ENCODE measurements at regions not wholly inside any gene's neighbourhood (a gene's known extent, or its start where the extent isn't known, plus 50 kb on each side); places are given as distances from the start of the nearest gene placed in this dataset.

GRCh38 chr2:116922414-116922813 lies 892.1 kb upstream of the DDX18 start:
- H3K4me3 ChIP-seq (ENCODE audit: insufficient read depth, low read length): no peak overlapping the region
- DNase-seq (ENCODE audit: insufficient read length, low spot score, missing footprints): no peak
- H2AFZ ChIP-seq (ENCODE audit: low read length): no peak overlapping the region
- H3K79me2 ChIP-seq (ENCODE audit: insufficient read depth, low read length): no peaks in the 10 kb centered on the region
- H3K27me3 ChIP-seq (ENCODE audit: insufficient read depth, low read length): no peaks in the 10 kb centered on the region
- H3K4me1 ChIP-seq (ENCODE audit: insufficient read depth, low read length): no peaks in the 10 kb centered on the region
- no peak overlapping the region for H3K27ac ChIP-seq (ENCODE audit: low read depth, low read length)
- no peaks in the 10 kb centered on the region for H3K9me3 ChIP-seq (ENCODE audit: low read depth, low read length)
- no peaks in the 10 kb centered on the region for H4K20me1 ChIP-seq (ENCODE audit: insufficient read depth, low read length)
- H3K4me2 ChIP-seq (ENCODE audit: insufficient read depth, low read length): no peak overlapping the region
- no peaks in the 10 kb centered on the region for H3K36me3 ChIP-seq (ENCODE audit: insufficient read depth, low read length)
- TF ChIP-seq, protein P1, sequence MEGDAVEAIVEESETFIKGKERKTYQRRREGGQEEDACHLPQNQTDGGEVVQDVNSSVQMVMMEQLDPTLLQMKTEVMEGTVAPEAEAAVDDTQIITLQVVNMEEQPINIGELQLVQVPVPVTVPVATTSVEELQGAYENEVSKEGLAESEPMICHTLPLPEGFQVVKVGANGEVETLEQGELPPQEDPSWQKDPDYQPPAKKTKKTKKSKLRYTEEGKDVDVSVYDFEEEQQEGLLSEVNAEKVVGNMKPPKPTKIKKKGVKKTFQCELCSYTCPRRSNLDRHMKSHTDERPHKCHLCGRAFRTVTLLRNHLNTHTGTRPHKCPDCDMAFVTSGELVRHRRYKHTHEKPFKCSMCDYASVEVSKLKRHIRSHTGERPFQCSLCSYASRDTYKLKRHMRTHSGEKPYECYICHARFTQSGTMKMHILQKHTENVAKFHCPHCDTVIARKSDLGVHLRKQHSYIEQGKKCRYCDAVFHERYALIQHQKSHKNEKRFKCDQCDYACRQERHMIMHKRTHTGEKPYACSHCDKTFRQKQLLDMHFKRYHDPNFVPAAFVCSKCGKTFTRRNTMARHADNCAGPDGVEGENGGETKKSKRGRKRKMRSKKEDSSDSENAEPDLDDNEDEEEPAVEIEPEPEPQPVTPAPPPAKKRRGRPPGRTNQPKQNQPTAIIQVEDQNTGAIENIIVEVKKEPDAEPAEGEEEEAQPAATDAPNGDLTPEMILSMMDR (IDR thresholded peaks at IDR 0.05; ENCODE audit: extremely low read depth, low read depth, low read length): no peak

DNA sequence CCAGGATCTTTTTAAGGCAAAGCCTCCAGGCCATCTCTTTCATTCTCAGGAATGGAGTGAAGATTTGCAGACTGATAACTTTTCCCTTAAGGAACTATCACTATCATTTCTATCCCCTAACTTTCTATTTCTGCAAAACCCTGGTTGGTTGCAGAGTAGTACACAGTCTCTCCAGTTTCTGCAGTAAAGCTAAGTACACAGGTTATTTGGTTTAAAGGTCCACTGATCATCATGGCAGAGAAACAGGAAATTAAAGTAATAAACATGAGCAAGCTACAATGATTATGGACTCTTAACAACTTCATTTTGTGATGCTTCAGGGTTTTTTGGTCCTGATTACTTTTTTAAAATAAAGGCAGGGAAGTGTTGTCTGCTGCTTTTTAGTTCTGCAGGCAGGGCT lies 890.0 kb upstream of the DDX18 start:
- Histone ChIP-seq H3K4me1 (ENCODE audit: insufficient read depth, low read length) (no peaks in the 10 kb centered on the region), H3K27ac (ENCODE audit: low read depth, low read length) (no peak overlapping the region), H3K9me3 (ENCODE audit: low read depth, low read length) (no peaks in the 10 kb centered on the region), H4K20me1 (ENCODE audit: insufficient read depth, low read length) (no peaks in the 10 kb centered on the region), H3K36me3 (ENCODE audit: insufficient read depth, low read length) (no peaks in the 10 kb centered on the region), H3K4me3 (ENCODE audit: insufficient read depth, low read length) (no peak overlapping the region), H3K79me2 (ENCODE audit: insufficient read depth, low read length) (no peaks in the 10 kb centered on the region), H3K4me2 (ENCODE audit: insufficient read depth, low read length) (no peak overlapping the region), H3K27me3 (ENCODE audit: insufficient read depth, low read length) (no peaks in the 10 kb centered on the region), H2AFZ (ENCODE audit: low read length) (no peak overlapping the region)
- DNase-seq (ENCODE audit: insufficient read length, low spot score, missing footprints): no peak
- TF ChIP-seq, protein P1 (IDR thresholded peaks at IDR 0.05; ENCODE audit: extremely low read depth, low read depth, low read length): no peak

- Histone ChIP-seq H3K27ac (ENCODE audit: low read depth, low read length) (no peak overlapping the region), H3K27me3 (ENCODE audit: insufficient read depth, low read length) (no peaks in the 10 kb centered on the region), H3K4me2 (ENCODE audit: insufficient read depth, low read length) (no peak overlapping the region), H3K4me3 (ENCODE audit: insufficient read depth, low read length) (no peak overlapping the region), H3K4me1 (ENCODE audit: insufficient read depth, low read length) (no peaks in the 10 kb centered on the region), H3K79me2 (ENCODE audit: insufficient read depth, low read length) (no peaks in the 10 kb centered on the region), H4K20me1 (ENCODE audit: insufficient read depth, low read length) (no peaks in the 10 kb centered on the region), H2AFZ (ENCODE audit: low read length) (no peak overlapping the region), H3K9me3 (ENCODE audit: low read depth, low read length) (no peaks in the 10 kb centered on the region), H3K36me3 (ENCODE audit: insufficient read depth, low read length) (no peaks in the 10 kb centered on the region)
- DNase-seq (ENCODE audit: insufficient read length, low spot score, missing footprints): no peak
- TF ChIP-seq, protein P1 (IDR thresholded peaks at IDR 0.05; ENCODE audit: extremely low read depth, low read depth, low read length): no peak
Observed at GRCh38 chr2:116935097-116935814, 879.2 kb upstream of the DDX18 start.

DNA sequence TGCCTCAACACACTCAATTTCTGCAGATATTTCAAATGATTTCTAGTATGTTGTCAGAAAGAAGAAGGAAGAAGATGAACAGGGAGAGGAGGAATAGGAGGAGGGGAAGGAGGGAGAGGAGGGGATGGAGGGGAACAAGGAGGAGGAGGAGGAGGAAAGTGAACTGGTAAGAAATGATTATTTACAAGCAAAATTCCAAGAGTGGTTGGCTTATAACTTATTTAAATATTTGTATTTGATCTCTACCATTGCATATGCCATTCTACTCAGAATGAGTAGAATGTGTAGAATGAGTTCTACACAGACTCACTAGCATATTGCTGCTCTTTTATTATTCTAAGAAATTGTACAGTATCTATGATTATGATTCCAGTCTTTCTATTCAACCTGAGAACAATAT lies 866.2 kb upstream of the DDX18 start:
- no peaks in the 10 kb centered on the region for H4K20me1 ChIP-seq (ENCODE audit: insufficient read depth, low read length)
- no peaks in the 10 kb centered on the region for H3K36me3 ChIP-seq (ENCODE audit: insufficient read depth, low read length)
- H3K9me3 ChIP-seq (ENCODE audit: low read depth, low read length): no peaks in the 10 kb centered on the region
- no peak overlapping the region for H3K4me3 ChIP-seq (ENCODE audit: insufficient read depth, low read length)
- no peak for DNase-seq (ENCODE audit: insufficient read length, low spot score, missing footprints)
- no peak overlapping the region for H3K4me2 ChIP-seq (ENCODE audit: insufficient read depth, low read length)
- H3K27ac ChIP-seq (ENCODE audit: low read depth, low read length): no peak overlapping the region
- H2AFZ ChIP-seq (ENCODE audit: low read length): no peak overlapping the region
- TF ChIP-seq, protein P1 (IDR thresholded peaks at IDR 0.05; ENCODE audit: extremely low read depth, low read depth, low read length): no peak
- no peaks in the 10 kb centered on the region for H3K27me3 ChIP-seq (ENCODE audit: insufficient read depth, low read length)
- no peaks in the 10 kb centered on the region for H3K4me1 ChIP-seq (ENCODE audit: insufficient read depth, low read length)
- no peaks in the 10 kb centered on the region for H3K79me2 ChIP-seq (ENCODE audit: insufficient read depth, low read length)

Data from osteoblast (primary cell).